HEK293T (cell line): ENCODE measurements at regions not wholly inside any gene's neighbourhood (a gene's known extent, or its start where the extent isn't known, plus 50 kb on each side); places are given as distances from the start of the nearest gene placed in this dataset.

ENCODE experiments used
- BHLHE40 ChIP-seq: fragments of 450-650 bp; IDR thresholded peaks from 2 replicates; pipeline ENCODE4 v1.6.1; 2016; ENCODE audit warnings: mild to moderate bottlenecking, moderate library complexity, borderline replicate concordance
- CTBP1 ChIP-seq: fragments of 450-650 bp; IDR thresholded peaks from 2 replicates; pipeline ENCODE4 v1.6.1; 2016; ENCODE audit warnings: borderline replicate concordance
- ELF4 ChIP-seq: fragments of 450-650 bp; IDR thresholded peaks from 2 replicates; pipeline ENCODE4 v1.6.1; 2017; ENCODE audit warnings: antibody characterized with exemption
- FOXA1 ChIP-seq: fragments of 450-650 bp; IDR thresholded peaks from 2 replicates; pipeline ENCODE4 v1.6.1; 2016; ENCODE audit warnings: mild to moderate bottlenecking
- FOXK2 ChIP-seq: fragments of 450-650 bp; IDR thresholded peaks from 2 replicates; pipeline ENCODE4 v1.6.1; 2016; ENCODE audit warnings: mild to moderate bottlenecking
- FOXM1 ChIP-seq: fragments of 450-650 bp; IDR thresholded peaks from 2 replicates; pipeline ENCODE4 v1.6.1; 2017; ENCODE audit warnings: mild to moderate bottlenecking, borderline replicate concordance
- HDGF ChIP-seq: fragments of 450-650 bp; IDR thresholded peaks from 2 replicates; pipeline ENCODE4 v1.6.1; 2017; ENCODE audit warnings: antibody characterized with exemption, borderline replicate concordance
- L3MBTL2 ChIP-seq: fragments of 450-650 bp; conservative IDR thresholded peaks from 2 replicates; pipeline ENCODE4 v1.6.1; 2016; ENCODE audit warnings: mild to moderate bottlenecking
- NFRKB ChIP-seq: fragments of 450-650 bp; IDR thresholded peaks from 2 replicates; pipeline ENCODE4 v1.6.1; 2016; ENCODE audit warnings: mild to moderate bottlenecking, moderate library complexity
- PKNOX1 ChIP-seq: fragments of 450-650 bp; IDR thresholded peaks from 2 replicates; pipeline ENCODE4 v1.6.1; 2016
- SP1 ChIP-seq: fragments of 450-650 bp; IDR thresholded peaks from 2 replicates; pipeline ENCODE4 v1.6.1; 2017
- ZNF384 ChIP-seq: fragments of 450-650 bp; IDR thresholded peaks from 2 replicates; pipeline ENCODE4 v1.6.1; 2016

DNA sequence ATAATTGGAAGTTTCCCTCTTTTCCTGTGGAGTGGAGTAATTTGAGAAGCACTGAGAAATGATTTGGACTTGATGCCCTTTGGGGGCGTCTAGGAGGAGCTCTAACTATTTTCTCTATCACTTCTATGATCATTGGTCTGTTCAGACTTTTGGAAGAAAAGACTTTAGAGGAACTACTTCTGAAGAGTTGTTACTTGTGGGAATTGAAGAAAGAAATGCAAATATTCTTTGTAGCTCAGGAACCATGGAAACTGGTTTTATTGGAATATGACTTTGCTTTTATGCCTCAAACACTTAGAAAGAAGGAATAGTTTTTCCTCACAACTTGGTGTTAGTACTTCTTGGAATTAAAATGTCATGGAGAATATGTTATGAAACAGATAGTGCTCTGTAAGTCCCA, 122.0 kb upstream of the ALDH1A3 start:
- TF ChIP-seq FOXA1 (no peak), ELF4 (no peak), NFRKB (no peak), FOXK2 (no peak), FOXM1 (no peak), BHLHE40 (no peak), ZNF384 (no peak), SP1 (no peak), PKNOX1 (no peak), CTBP1 (no peak), HDGF (no peak), L3MBTL2 (no peak)
